ENCODE measurements at regions not wholly inside any gene's neighbourhood (a gene's known extent, or its start where the extent isn't known, plus 50 kb on each side); places are given as distances from the start of the nearest gene placed in this dataset.

DNA sequence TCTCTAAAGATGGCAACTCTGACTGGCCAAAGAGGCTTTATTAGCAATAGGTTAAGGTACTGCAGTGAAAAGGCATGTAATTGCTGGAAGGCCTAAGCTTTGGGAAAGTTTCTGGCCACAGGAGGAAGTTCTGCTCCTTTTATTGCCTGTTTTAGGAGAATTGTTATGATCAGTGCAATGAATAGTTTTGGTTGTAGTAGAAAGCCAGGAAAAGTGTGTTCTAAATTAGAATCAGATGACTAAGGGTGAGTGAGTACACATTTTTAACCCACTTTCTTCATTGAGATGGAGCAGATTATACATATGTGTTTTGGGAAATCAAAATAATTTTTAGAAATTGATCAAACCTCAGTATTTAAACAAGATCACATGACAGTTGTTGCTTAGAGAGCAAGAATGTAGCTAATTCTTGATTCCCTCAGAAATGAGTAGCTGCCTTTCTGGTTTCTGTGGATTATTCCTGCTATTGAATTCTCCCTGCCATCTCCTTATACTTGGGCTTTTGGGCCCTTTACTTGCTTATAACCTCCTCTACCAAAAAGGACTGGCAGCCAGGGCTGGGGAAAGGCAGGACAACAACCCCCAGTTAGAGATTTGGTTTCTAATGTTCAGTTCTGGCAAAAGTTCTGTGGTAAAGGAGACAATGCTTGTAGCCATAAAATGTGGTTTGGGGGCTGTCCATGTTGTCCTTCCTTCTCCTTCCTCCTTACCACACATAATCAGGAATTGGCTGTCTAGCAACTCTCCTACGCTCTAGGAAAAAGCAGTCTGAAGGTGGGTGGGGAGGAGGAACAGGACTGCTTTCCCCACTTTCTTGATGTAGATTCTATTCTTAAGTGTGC, 217.1 kb downstream of the SLC38A4 start:
- Histone ChIP-seq H4K20me1 (replicated peaks; ENCODE audit: control insufficient read depth, extremely low read depth, insufficient read depth, low read length) (no peaks in the 10 kb centered on the region), H3K4me1 (ENCODE audit: control insufficient read depth, extremely low read depth, insufficient read depth, low read length) (no peaks in the 10 kb centered on the region), H3K79me2 (ENCODE audit: control insufficient read depth, insufficient read depth, low read length) (no peaks in the 10 kb centered on the region), H3K9ac (replicated peaks; ENCODE audit: extremely low read depth, insufficient read depth, low read length) (no peak overlapping the region), H3K4me3 (replicated peaks in 1 of 3; ENCODE audit: insufficient read depth in 1 of 3, low read depth in 1 of 3, low read length in 3 of 3) (no peak overlapping the region), H3K9me1 (replicated peaks; ENCODE audit: control insufficient read depth, extremely low read depth, insufficient read depth, low read length) (no peaks in the 10 kb centered on the region), H3K27ac (ENCODE audit: insufficient read depth, low read depth, low read length) (no peak overlapping the region), H3K4me2 (ENCODE audit: insufficient read depth, low read length) (no peak overlapping the region), H3K27me3 (ENCODE audit: control insufficient read depth in 2 of 2, insufficient read depth in 2 of 2, low read length in 2 of 2) (no peaks in the 10 kb centered on the region), H2AFZ (ENCODE audit: low read depth, low read length) (peak overlapping the region; percentile 37), H3K36me3 (ENCODE audit: control insufficient read depth in 2 of 2, extremely low read depth in 1 of 2, insufficient read depth in 2 of 2, low read length in 2 of 2) (no peaks in the 10 kb centered on the region), H3K9me3 (replicated peaks; ENCODE audit: control insufficient read depth, insufficient read depth, low read length) (no peaks in the 10 kb centered on the region)
- no TSS peak for BruUV-seq (replicated peaks)
- ChIA-PET POLR2A (no interaction called here), CTCF (interaction anchor here (1.0 to 1.8 kb wide), 2 partner anchors 53 to 87 kb away, joined by 3 to 5 read pairs; no protein-coding TSS in a partner anchor)
- FAIRE-seq (peak; percentile 24), DNase-seq (ENCODE audit: low read depth, low spot score) (peak; percentile 13)
- TF ChIP-seq POLR2A (IDR thresholded peaks at IDR 0.05; ENCODE audit: low read depth, low read length) (no peak), JUN (IDR thresholded peaks at IDR 0.05; ENCODE audit: borderline replicate concordance, insufficient read depth, insufficient read length, low read depth) (no peak), POLR2AphosphoS5 (IDR thresholded peaks at IDR 0.05; ENCODE audit: insufficient read depth, low read depth, low read length) (no peak), EZH2 (IDR thresholded peaks at IDR 0.05; ENCODE audit: borderline replicate concordance, low read depth, low read length, severe bottlenecking) (no peak), FOS (IDR thresholded peaks at IDR 0.05; ENCODE audit: borderline replicate concordance, insufficient read depth, low read length) (no peak), GATA2 (IDR thresholded peaks at IDR 0.05; ENCODE audit: insufficient read depth, insufficient read length, low read depth, low read length) (no peak), MYC (IDR thresholded peaks at IDR 0.05; ENCODE audit: low read depth, low read length) (no peak)
- TF ChIP-seq, protein P1, sequence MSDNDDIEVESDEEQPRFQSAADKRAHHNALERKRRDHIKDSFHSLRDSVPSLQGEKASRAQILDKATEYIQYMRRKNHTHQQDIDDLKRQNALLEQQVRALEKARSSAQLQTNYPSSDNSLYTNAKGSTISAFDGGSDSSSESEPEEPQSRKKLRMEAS (IDR thresholded peaks at IDR 0.05; ENCODE audit: insufficient read depth, insufficient read length): no peak
- TF ChIP-seq, protein P2, sequence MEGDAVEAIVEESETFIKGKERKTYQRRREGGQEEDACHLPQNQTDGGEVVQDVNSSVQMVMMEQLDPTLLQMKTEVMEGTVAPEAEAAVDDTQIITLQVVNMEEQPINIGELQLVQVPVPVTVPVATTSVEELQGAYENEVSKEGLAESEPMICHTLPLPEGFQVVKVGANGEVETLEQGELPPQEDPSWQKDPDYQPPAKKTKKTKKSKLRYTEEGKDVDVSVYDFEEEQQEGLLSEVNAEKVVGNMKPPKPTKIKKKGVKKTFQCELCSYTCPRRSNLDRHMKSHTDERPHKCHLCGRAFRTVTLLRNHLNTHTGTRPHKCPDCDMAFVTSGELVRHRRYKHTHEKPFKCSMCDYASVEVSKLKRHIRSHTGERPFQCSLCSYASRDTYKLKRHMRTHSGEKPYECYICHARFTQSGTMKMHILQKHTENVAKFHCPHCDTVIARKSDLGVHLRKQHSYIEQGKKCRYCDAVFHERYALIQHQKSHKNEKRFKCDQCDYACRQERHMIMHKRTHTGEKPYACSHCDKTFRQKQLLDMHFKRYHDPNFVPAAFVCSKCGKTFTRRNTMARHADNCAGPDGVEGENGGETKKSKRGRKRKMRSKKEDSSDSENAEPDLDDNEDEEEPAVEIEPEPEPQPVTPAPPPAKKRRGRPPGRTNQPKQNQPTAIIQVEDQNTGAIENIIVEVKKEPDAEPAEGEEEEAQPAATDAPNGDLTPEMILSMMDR (IDR thresholded peaks at IDR 0.05; ENCODE audit: extremely low read depth in 1 of 2, insufficient read depth in 1 of 2, low read depth in 1 of 2, low read length in 2 of 2): no peak
- intact Hi-C loops (cut with micrococcal nuclease) (no loop called here), dilution Hi-C loops (cut with MboI; ENCODE audit: extremely low pct_ligation_motif_present, low sequenced_read_pairs) (no loop called here)

Data from endothelial cell of umbilical vein (primary cell).